Tibial nerve (tissue), 3 donors: ENCODE measurements at regions not wholly inside any gene's neighbourhood (a gene's known extent, or its start where the extent isn't known, plus 50 kb on each side); places are given as distances from the start of the nearest gene placed in this dataset.

Experiments
- POLR2A ChIP-seq, 2 donors: fragments of 450-650 bp; IDR thresholded peaks; one replicate each; pipeline ENCODE4 v1.6.1; 2017; ENCODE audit warnings: antibody characterized with exemption in 2 of 2, mild to moderate bottlenecking in 2 of 2, moderate library complexity in 2 of 2
- TF ChIP-seq, protein P1 (sequence below), 5 experiments: fragments of 200-600 bp in 3 of 5; fragments of 450-650 bp in 2 of 5; sonication (generic) in 3 of 5; IDR thresholded peaks; one replicate each; pipeline ENCODE4 v1.5.1; 2016 to 2019; ENCODE audit warnings: antibody characterized with exemption in 5 of 5, mild to moderate bottlenecking in 3 of 5, moderate library complexity in 2 of 5

DNA sequence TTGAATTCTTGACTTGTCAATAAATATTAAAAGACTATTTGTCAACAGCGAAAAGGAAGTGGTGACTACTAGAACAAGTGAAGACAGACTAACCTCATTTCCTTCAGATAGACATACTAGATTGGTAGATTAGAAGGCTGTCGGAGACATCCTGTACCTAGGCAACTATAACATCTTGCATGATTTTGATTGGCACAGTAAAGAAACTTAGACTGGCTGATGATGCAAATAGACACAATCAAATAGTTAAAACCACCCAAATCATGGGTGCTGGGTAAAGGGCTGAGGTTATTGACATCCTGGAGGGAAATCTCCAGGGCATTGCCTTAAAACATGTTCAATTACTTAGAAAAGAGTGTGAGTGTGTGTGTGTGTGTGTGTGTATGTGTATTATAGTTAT, 85.9 kb upstream of the EDEM3 start:
- TF ChIP-seq, protein P1, sequence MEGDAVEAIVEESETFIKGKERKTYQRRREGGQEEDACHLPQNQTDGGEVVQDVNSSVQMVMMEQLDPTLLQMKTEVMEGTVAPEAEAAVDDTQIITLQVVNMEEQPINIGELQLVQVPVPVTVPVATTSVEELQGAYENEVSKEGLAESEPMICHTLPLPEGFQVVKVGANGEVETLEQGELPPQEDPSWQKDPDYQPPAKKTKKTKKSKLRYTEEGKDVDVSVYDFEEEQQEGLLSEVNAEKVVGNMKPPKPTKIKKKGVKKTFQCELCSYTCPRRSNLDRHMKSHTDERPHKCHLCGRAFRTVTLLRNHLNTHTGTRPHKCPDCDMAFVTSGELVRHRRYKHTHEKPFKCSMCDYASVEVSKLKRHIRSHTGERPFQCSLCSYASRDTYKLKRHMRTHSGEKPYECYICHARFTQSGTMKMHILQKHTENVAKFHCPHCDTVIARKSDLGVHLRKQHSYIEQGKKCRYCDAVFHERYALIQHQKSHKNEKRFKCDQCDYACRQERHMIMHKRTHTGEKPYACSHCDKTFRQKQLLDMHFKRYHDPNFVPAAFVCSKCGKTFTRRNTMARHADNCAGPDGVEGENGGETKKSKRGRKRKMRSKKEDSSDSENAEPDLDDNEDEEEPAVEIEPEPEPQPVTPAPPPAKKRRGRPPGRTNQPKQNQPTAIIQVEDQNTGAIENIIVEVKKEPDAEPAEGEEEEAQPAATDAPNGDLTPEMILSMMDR (IDR thresholded peaks at IDR 0.05): no peak
- no peak for TF ChIP-seq POLR2A (IDR thresholded peaks at IDR 0.05)
